H1 (cell line): ENCODE measurements at regions not wholly inside any gene's neighbourhood (a gene's known extent, or its start where the extent isn't known, plus 50 kb on each side); places are given as distances from the start of the nearest gene placed in this dataset.

ENCODE experiments used
- TF ChIP-seq, protein P1 (sequence below): IDR thresholded peaks from 2 replicates; pipeline ENCODE4 v1.6.1; 2012; ENCODE audit warnings: low read length, inconsistent platforms

DNA sequence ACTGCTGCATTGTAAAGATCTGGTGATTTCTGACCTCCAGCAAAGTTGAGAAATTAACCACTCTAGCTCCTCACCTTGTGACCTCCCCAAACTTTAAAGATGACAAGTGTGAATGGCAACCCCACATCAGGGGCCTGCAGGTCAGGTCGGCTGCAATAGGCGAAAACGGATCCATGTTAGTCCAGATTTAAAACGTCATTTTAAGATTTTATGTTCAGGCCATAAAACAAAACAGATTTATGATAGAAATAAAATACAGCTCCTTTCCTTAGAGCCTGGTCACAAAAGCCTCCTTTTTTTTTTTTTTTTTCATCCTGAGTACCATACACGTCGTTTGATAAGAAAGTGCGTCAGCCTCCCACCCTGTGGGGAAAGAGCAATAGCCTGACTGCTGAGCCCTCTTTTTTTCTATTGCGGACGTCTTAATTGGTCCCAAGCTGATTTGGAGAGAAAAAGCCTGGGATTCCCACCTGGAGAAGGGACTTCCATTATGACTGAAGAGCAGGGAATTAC lies 519.2 kb upstream of the NOX3 start (continued):
- TF ChIP-seq, protein P1, sequence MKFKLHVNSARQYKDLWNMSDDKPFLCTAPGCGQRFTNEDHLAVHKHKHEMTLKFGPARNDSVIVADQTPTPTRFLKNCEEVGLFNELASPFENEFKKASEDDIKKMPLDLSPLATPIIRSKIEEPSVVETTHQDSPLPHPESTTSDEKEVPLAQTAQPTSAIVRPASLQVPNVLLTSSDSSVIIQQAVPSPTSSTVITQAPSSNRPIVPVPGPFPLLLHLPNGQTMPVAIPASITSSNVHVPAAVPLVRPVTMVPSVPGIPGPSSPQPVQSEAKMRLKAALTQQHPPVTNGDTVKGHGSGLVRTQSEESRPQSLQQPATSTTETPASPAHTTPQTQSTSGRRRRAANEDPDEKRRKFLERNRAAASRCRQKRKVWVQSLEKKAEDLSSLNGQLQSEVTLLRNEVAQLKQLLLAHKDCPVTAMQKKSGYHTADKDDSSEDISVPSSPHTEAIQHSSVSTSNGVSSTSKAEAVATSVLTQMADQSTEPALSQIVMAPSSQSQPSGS = no peak
